NCI-H1694 treated with DMSO at 0.1 percent for 48 hours (cell line): ENCODE measurements at regions not wholly inside any gene's neighbourhood (a gene's known extent, or its start where the extent isn't known, plus 50 kb on each side); places are given as distances from the start of the nearest gene placed in this dataset.
"Not testable (repeated sequence)": the region's sequence is repeated elsewhere in the genome, so short reads cannot be mapped to it uniquely, and the experiment has no call there.

Experiments used
- DNase-seq: peaks from one replicate; lab custom pipeline; 2025; lab: John Stamatoyannopoulos, UW

- DNase-seq = no peak
Observed at GRCh38 chr12:97005174-97005573, 98.1 kb downstream of the NEDD1 start.

- DNase-seq = no peak
Observed at GRCh38 chr12:97005646-97006045, 98.6 kb downstream of the NEDD1 start.

GRCh38 chr12:97006585-97006984 lies 99.5 kb downstream of the NEDD1 start:
- no peak for DNase-seq

- DNase-seq = no peak
Observed at GRCh38 chr12:97016163-97016562, 109.1 kb downstream of the NEDD1 start.

GRCh38 chr12:97017213-97017612 lies 110.2 kb downstream of the NEDD1 start:
- DNase-seq = no peak

GRCh38 chr12:97022536-97023230 lies 115.6 kb downstream of the NEDD1 start:
- DNase-seq = no peak

GRCh38 chr12:97024393-97024792 lies 117.3 kb downstream of the NEDD1 start:
- DNase-seq = no peak

- DNase-seq = no peak
Observed at GRCh38 chr12:97026901-97027300, 119.8 kb downstream of the NEDD1 start.

- no peak for DNase-seq
Observed at GRCh38 chr12:97027482-97027881, 120.4 kb downstream of the NEDD1 start.

GRCh38 chr12:97038131-97038530 lies 131.1 kb downstream of the NEDD1 start:
- DNase-seq = no peak

GRCh38 chr12:97038834-97039233 lies 131.8 kb downstream of the NEDD1 start:
- DNase-seq = no peak

GRCh38 chr12:97046901-97047300 lies 139.8 kb downstream of the NEDD1 start:
- peak; percentile 45 for DNase-seq

- no peak for DNase-seq
Observed at GRCh38 chr12:97047361-97047760, 140.3 kb downstream of the NEDD1 start.

GRCh38 chr12:97048421-97049035 lies 141.5 kb downstream of the NEDD1 start:
- DNase-seq = no peak

- DNase-seq = no peak
Observed at GRCh38 chr12:97050509-97050908, 143.5 kb downstream of the NEDD1 start.

- no peak for DNase-seq
Observed at GRCh38 chr12:97051341-97051740, 144.3 kb downstream of the NEDD1 start.

- no peak for DNase-seq
Observed at GRCh38 chr12:97061171-97061570, 154.1 kb downstream of the NEDD1 start.

GRCh38 chr12:97063292-97063935 lies 156.4 kb downstream of the NEDD1 start:
- no peak for DNase-seq

GRCh38 chr12:97075161-97075933 lies 168.3 kb downstream of the NEDD1 start:
- DNase-seq = no peak

- no peak for DNase-seq
Observed at GRCh38 chr12:97075934-97076630, 169.0 kb downstream of the NEDD1 start.

GRCh38 chr12:97076912-97077311 lies 169.9 kb downstream of the NEDD1 start:
- DNase-seq = not testable (repeated sequence)

- DNase-seq = no peak
Observed at GRCh38 chr12:97082029-97082428, 175.0 kb downstream of the NEDD1 start.
